NCI-H774 (cell line): ENCODE measurements at regions not wholly inside any gene's neighbourhood (a gene's known extent, or its start where the extent isn't known, plus 50 kb on each side); places are given as distances from the start of the nearest gene placed in this dataset.

Experiments
- DNase-seq: peaks from one replicate; lab custom pipeline; 2025; lab: John Stamatoyannopoulos, UW

- no peak for DNase-seq
Observed at GRCh38 chr2:41062336-41062735, 610.4 kb upstream of the SLC8A1 start.

GRCh38 chr2:41066168-41066567, 614.3 kb upstream of the SLC8A1 start:
- no peak for DNase-seq

GRCh38 chr2:41068740-41069139, 616.9 kb upstream of the SLC8A1 start:
- no peak for DNase-seq

- no peak for DNase-seq
Observed at GRCh38 chr2:41078341-41078740, 626.5 kb upstream of the SLC8A1 start.

GRCh38 chr2:41079011-41079410, 627.1 kb upstream of the SLC8A1 start:
- DNase-seq, result no peak

GRCh38 chr2:41084321-41084720, 632.4 kb upstream of the SLC8A1 start:
- DNase-seq, result no peak

GRCh38 chr2:41087946-41088345, 636.1 kb upstream of the SLC8A1 start:
- DNase-seq, result no peak

GRCh38 chr2:41101281-41101680, 649.4 kb upstream of the SLC8A1 start:
- no peak for DNase-seq

- DNase-seq, result no peak
Observed at GRCh38 chr2:41109744-41110143, 657.9 kb upstream of the SLC8A1 start.

- no peak for DNase-seq
Observed at GRCh38 chr2:41111836-41112627, 660.1 kb upstream of the SLC8A1 start.

- no peak for DNase-seq
Observed at GRCh38 chr2:41116106-41116797, 664.4 kb upstream of the SLC8A1 start.

GRCh38 chr2:41119489-41119888, 667.6 kb upstream of the SLC8A1 start:
- no peak for DNase-seq

GRCh38 chr2:41123341-41123740, 671.5 kb upstream of the SLC8A1 start:
- no peak for DNase-seq

- no peak for DNase-seq
Observed at GRCh38 chr2:41127351-41127750, 675.5 kb upstream of the SLC8A1 start.

- no peak for DNase-seq
Observed at GRCh38 chr2:41129988-41130387, 678.1 kb upstream of the SLC8A1 start.

- no peak for DNase-seq
Observed at GRCh38 chr2:41137031-41137430, 685.1 kb upstream of the SLC8A1 start.

GRCh38 chr2:41141146-41141791, 689.4 kb upstream of the SLC8A1 start:
- no peak for DNase-seq

- no peak for DNase-seq
Observed at GRCh38 chr2:41142478-41142877, 690.6 kb upstream of the SLC8A1 start.

GRCh38 chr2:41145066-41145465, 693.2 kb upstream of the SLC8A1 start:
- DNase-seq, result no peak

- no peak for DNase-seq
Observed at GRCh38 chr2:41149054-41149453, 697.2 kb upstream of the SLC8A1 start.

GRCh38 chr2:41151746-41152145, 699.9 kb upstream of the SLC8A1 start:
- DNase-seq, result no peak

GRCh38 chr2:41152318-41152717, 700.4 kb upstream of the SLC8A1 start:
- no peak for DNase-seq

GRCh38 chr2:41160439-41160838, 708.5 kb upstream of the SLC8A1 start:
- no peak for DNase-seq
